GM19099 (cell line): ENCODE measurements at regions not wholly inside any gene's neighbourhood (a gene's known extent, or its start where the extent isn't known, plus 50 kb on each side); places are given as distances from the start of the nearest gene placed in this dataset.

Experiments
- POLR2A ChIP-seq: IDR thresholded peaks from 3 replicates; pipeline ENCODE4 v1.6.1; 2011; ENCODE audit warnings: low read depth; ENCODE audit not compliant: insufficient read length; ENCODE audit errors: extremely low read depth

DNA sequence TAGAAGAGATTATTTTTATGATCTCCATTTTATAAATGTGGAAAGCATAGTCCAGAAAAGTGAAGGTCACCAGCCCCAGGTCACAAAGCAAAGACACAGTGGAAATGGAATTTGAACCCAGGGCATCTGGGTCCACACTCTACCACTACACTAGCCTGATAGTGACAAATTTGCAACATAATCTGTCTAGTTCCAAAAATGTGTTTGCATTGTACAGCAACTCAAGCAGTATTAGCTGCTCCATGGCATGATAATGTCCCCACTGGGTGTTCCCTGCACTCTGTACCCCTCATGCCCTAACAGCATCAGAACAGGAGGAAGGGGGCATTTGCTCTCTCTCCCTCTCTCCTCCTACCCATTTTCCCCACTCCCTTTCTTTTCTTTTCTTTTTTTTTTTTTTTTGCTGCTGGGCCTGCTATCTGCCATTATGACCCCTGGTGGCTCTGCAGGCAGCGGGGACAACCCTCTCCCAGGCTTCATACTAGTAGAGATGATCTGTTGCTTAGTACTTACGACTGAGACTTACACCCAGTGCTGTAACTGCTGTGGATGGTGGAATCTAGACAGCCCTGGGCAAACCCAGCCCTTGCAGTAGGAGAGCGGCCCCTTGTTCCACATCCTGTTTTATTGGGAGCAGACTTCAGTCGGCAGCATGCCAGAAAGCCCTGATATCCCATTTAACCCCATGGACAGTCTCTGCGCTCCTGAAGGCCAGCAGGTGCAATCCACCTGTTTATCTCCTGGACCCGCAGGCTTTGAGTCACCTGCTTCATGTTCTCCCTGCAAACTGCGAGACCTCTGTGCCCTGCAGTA is 306.3 kb downstream of the SOX9 start:
- TF ChIP-seq POLR2A, result no peak

DNA sequence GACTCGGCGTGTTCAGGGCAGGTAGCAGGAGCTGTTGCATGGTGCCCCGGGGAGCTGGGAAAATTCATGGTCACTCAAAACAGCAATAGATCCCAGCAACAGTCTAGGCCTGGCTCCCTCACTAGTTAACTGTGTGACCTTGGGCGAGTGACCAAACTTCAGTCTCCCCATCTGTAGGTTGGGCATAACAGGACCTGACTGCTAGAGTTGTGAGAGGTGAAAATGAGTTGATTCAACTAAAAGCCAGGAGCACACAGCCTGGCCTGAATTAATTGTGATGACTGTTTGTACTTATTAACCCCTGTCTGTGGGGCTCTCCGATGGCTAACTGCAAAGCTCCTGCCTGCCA is 306.9 kb downstream of the SOX9 start:
- TF ChIP-seq POLR2A, result no peak

DNA sequence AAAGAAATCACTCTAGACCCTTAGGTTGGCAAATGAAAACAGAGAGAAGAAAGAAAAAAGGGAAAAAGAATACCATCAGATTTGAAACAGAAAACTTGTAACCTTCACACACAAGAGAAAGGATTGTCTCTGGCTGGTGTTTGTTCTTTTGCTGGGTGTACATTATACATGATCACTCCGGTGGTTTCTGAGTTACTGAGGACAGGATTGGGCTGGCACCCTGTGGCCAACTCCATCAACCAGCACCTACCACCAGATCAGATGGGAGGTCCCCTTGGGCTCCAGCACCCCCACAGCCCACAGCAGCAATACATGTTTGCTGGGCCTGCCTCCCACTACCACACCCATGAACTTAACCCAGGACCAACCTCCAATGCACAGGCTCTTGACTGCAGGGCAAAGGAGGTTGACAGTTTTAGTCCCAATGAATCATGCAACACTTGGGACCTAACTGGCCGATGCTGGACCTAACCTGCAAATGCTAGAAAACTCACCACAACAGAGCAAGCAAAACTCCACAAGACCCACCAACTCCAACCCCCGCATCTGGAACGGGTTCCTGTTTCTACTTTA is 308.3 kb downstream of the SOX9 start:
- TF ChIP-seq POLR2A, result no peak

DNA sequence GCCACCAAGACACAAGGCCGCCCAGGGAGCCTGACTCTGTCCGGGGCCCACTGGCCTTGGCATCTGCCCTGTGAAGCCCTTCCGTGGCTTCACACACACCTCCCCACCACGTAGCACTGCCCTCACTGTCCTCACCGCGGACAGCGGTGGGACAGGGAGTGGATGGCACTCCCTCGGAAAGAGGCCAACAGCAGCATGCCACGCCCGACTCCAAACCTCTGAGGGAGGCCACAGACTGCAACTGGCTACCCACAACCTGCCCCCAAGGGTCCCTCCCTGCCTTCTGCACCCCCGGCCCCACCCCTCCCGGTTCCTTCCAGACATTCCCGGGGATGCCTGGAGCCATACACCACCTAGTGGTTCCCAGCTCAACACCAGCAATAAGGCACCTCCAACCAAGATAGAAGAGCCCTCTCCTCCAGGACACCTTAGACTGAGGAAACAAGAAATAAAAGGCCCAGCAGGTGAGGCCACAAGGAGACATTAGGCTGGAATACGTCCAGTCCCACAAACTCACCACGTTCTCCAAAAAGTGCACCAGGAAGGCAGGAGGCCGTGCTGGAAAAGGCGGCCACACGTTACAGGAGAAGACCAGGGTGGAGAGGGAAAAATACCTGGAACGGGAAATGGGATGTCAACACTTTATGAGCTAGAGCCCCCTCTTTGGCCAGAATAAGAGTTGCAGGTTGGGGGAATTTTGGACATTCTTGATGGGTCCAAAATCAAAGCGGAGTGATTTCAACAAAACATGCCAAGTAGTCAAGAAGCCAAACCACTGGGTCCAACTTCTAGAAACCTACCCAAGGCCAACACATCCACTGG is 310.0 kb downstream of the SOX9 start:
- TF ChIP-seq POLR2A, result no peak

DNA sequence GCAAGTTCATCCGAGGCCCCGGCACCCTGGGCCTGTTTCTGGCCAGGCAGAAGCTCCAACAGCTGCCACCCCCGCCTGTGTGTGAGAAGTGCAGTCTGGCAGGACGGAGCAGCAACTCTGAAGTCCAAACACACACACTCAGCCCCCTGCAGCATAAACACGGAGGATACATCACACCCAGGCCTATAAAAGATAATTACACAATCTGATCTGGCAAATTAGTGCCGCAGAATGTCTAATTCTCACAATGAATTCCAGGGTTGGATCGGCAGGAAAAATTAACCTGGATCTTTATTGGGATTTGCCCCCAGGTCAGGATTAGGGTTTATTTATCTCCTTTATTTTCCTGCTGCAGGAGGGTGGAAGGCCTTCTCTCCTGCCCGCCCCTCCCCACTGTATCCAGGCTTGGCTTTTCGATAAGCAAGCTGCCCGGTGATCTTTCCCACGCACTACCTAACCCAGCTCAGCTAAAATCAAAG is 311.4 kb downstream of the SOX9 start:
- TF ChIP-seq POLR2A, result no peak

DNA sequence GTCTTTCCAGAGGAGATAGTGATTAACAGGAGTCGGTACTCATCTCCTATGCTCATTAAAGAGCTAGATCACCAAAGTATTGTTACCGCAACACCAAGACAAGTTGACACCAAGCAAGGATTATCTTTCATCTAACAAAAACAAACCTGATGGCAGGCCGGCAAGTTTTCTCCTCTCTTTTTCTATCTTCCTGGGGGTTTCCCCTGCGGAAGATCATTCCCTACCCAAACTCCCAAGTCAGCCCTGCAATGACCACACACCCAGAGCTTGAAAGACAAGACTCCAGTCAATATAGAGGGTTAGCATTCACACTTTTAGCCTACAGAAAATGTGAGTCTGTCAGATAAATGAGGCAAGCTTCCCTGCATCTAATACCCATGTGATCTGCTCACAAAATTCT is 312.1 kb downstream of the SOX9 start:
- TF ChIP-seq POLR2A, result no peak

DNA sequence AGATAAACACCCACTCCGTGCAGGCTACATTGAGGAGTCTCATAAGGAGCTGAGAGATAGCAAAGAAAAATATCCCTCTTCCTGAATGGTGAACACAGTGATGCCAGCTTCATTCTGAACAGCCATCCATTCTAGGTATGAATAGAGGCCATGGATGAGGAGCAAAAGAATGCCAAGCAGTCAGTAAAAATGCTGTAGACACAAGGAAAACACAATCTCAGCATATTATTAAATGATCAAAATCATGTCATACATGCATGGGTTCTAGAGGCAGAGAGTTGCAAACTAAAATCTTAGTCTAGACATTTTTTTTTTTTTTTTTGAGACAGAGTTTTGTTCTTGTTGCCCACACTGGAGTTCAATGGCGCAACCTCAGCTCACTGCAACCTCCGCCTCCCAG is 313.0 kb downstream of the SOX9 start:
- TF ChIP-seq POLR2A, result no peak

DNA sequence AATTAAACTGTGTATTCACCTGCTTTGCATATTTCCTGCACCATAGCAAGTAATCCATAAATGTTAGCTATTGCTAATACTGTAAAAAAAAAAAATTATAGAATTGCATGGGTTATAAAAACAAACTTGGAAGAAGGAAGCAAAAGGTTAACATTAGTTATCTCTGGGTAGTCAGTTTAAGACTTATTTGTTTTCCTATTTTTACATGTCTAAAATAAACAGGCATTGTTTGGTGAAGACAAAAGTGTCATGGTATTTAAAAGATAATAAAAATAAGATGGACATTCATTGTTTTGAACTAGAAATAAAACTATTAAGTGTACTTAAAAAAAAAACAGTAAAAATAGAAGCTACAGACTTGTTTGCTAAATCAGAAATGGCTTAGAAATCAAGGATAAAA is 313.8 kb downstream of the SOX9 start:
- TF ChIP-seq POLR2A, result no peak

DNA sequence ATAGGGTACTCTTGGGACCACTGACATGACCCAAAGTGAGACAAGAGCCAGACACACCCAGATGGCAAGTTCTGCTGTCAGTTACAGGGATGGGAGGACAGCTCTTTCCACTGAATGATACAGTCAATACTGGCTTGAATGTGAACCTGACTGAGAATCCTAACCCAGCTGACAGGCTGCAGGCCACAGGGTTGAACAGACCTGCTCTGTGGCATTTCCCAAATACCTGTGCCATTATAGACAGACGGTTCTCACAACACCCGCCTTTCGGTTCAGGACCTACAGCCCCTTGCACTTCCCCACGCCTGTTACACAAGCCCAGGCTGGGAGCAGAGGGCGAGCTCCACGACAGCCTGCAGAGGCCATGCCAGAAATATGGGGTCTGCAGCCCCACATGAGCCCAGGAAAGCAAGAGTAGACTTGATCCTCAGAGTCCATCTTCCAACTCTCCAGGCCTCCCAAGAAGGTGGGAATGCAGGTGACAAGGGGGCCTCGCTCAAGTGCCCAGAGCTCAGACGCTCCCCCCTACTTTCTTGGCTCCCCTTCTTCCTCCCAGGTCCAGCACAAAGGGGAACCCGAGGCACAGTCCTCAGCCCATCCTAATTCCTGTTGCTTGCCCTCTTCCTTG is 314.3 kb downstream of the SOX9 start:
- no peak for TF ChIP-seq POLR2A

DNA sequence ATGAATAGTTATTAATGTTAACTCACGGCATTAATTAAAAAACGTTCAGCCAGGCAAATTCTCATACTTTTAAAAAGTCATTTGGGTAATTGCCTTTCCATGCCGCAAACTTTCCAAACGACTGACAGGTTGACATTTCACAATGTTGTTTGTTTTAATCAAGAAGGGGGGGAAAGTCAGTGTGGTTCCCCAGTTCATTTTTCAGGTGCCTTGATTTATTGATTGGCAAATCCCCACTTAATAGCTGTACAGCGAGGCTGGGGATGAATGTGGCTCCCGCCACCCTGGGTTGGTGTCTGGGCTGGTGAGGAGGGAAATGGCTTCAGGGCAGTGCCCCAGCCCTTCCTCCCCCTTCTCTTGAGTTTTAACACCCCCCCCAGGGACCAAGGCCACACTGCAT is 318.0 kb downstream of the SOX9 start:
- TF ChIP-seq POLR2A, result no peak

DNA sequence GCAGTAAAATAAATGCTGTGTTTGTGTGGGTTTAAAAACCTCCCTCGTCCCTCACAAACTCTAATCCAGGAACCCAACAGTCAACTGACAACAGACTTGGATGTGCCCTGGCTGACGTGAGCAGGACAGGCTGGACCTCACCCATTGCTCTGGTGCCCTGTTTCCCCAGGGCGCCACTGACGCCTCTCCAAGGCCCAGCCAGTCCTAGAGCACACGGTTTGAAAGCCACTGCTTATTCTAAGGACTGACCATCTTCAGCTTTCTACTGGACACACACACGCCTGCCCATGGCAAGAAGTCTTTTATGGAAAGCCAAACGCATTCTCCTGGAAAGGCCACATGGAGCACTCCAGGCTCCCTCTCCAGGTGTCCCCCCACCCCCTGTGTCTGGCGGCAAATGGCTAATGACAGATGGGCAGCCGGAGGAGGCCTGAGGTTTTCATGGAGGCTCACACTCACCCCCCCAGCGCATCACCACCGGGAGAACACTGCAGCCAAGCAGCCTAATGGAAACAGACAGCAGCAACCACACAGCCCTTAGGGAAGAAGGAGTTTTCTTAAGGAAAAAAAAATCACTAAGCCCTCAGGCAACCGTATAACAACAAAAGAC is 319.2 kb downstream of the SOX9 start:
- TF ChIP-seq POLR2A, result no peak

DNA sequence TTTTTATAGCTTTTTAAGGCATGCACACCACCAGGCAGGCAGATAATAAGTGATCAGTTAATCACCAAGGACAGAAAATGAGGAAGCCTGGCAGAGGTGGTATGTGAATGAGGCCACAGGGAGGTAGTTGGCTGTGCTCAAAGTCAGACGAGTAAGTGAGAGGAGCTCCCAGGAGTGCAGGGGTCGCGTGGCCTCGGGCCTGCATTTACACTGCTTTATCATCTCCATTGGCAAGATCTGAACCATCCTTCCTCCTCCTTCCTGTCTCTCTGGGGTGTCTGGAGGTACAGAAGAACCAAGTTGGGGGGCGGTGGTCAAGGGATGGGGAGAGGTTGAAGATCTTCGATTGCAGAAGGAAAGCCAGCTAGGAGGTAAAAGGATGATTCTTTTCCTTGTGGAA is 320.1 kb downstream of the SOX9 start:
- no peak for TF ChIP-seq POLR2A

DNA sequence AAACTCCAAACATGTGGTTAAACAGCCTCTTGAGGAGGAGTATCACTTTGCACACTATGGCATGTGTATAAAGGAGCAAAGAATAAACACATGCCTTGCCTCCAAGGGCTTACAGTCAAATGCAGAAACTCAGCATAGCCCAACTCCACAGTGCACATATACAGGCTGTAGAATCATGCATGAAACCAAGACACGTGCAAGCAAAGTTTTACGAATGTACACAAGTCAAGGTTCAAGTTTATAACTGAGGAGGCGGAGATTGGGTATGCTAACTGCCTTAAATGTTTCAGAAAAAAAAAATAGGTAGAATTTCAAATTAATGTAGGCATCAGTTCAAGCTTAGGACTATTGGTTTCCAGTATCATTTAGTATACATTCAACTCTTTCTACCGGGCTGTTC is 321.1 kb downstream of the SOX9 start:
- TF ChIP-seq POLR2A, result no peak

DNA sequence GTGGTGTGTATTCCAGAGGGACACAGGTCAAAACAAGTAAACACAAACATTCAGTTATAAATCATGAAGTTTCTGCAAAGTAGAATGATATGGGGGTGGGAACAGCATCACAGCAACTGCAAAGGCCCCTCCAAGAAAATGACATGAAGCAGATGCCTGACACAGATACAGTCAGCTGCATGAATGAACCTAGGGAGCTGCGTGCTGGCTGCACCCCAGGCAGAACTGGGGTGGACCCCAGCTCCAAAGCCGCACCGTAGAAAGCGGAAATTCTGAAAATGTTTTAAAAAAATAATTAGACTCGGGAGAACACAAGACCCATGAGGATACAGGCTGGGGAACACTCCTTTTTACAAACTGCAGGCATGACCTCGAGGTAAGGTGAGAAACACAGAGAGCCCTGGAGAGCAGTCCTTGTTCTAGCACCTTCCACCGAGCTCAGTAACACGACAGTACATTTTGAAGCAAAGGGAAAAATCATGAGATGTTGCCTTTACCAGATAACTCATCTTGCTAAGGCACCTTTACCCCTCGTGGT is 323.8 kb downstream of the SOX9 start:
- TF ChIP-seq POLR2A, result no peak

DNA sequence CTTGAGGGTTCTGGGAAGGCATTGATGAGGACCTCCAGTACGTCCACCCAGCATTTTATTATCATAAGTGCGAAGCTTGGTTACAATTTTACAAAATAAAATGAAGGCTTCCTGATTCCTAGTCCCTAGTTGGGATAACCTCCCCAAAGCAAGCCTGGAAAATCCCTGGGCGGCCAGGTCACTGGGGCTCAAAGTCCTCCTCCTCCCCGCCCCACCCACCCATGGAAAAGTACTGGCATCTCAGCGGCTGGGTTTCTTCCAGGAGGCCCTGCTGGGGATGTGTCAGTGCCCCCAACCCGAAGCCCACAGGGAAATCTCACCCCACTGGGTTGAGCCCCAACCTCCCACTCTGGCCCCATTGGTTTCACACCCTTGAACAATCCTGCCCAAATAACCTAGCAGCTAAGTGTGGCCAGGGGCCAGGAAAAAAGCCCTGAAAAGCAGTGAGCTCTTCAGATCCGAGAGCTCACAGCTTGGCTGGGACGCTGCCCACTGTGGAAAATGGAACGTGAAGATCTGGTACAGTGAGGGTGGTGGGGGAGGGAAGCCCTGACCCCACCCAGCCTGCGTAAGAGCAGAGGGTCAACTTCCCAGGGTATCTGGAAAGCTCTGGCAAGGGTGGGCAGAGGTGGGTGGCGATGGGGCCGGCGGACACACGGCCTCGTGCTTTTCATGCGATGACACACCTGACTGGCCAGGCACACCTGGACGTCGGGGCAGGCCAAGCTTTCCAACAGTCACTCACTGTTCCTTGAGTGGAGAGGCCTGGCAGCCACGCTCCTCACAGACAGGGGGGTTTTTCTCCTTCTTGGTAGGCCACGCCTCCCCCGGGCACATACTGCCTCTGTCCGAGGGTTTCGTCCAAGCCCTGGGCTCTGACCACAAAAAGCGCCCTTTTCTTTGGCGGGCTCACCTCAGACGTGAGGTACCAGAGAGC is 324.5 kb downstream of the SOX9 start:
- no peak for TF ChIP-seq POLR2A
